NCI-H526 (cell line): ENCODE measurements at regions not wholly inside any gene's neighbourhood (a gene's known extent, or its start where the extent isn't known, plus 50 kb on each side); places are given as distances from the start of the nearest gene placed in this dataset.

Experiments
- DNase-seq, 2 experiments: peaks; one replicate each; lab custom pipeline; 2025; lab: John Stamatoyannopoulos, UW

DNA sequence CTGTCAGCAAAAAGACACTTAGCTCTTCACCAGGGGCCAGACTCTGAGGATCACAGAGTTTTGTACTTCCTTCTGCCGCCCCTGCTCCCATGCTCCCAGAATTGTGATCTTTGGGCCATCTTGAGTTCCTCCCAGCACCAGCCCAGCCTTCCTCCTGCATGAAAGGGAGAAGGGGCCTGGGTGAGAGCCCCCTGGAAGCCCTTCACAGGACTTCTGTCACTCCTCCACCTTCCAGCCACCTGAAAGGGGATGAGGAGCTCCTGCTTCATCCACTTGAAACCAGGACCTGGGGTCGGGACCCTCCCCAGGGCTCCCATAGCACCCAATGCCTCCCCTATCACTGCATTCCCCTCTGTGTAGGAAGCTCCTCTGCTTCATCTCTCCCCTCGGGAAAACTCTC, 174.2 kb downstream of the BUD13 start:
- no peak for DNase-seq

- no peak for DNase-seq
These were observed 174.8 kb downstream of the BUD13 start for GRCh38 chr11:116598036-116598435.

DNA sequence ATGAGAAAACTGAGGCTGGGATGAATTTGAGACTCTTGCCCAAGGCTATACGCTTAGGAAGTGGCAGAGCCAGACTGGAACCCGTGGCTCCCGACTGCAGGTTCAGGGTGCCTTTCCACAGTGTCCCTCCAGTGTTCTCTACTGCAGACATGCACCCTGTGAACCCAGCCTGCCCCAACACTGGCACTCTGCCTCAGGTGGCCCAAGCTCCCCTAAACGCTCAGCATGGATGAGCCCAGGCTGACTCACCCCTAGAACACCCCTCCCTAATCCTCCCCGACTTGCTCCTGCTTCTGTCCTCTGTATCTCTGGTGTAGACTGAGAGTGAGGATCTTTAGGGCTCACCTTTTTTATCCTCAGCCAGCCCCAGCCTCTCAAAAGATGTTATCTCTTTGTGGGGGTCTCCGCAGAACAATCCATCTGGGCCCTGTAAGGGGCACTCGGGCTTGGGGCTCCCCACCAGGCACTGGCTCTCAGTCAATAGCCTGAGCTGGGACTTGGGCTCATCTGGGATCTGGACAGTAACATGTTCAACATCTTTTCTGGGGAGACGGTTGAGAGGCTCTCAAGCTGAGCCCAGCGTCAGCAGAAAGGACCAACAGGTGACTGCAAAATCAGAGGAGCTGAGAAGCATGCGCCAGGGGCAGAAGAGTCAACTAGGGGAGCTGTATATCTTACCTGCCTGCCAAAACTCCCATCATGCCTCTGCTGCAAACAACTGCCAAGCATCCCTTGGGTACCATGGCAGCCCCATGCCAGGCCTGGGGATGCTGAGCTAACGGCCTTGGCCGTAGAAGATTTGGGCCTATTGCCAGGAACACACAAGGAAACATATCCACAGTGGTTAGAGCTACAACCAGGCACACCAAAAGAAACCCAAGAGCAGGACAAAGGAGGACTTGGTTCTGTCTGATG, 176.2 kb downstream of the BUD13 start:
- DNase-seq = no peak

DNA sequence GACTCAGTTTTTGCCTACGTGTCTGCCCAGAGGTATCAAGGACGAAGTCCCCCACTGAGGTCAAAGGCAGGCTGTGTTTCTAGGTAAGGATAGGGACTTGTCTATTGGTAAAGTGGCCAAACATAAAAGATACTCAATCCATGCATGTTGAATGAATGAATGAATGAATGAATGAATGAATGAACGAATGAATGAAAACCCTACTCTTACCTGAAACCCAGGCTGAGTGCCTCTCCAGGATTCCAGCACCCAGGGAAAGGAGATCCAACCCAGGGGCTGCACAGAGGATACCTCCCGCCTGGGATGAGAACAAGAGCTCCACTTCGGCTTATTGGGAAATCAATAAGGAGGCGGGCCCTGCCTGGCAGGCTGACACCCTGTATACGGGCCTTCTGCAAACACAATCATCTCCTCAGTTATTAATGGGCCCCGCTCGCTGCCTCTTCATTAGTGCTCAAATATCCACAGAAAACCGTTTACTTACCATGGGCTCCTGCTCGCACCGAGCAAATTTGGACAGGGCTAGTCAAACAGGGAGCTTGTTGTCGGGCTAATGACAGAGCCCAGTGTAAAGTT, 177.4 kb downstream of the BUD13 start:
- DNase-seq = no peak

GRCh38 chr11:116590844-116591570, 181.8 kb downstream of the BUD13 start:
- DNase-seq = no peak

DNA sequence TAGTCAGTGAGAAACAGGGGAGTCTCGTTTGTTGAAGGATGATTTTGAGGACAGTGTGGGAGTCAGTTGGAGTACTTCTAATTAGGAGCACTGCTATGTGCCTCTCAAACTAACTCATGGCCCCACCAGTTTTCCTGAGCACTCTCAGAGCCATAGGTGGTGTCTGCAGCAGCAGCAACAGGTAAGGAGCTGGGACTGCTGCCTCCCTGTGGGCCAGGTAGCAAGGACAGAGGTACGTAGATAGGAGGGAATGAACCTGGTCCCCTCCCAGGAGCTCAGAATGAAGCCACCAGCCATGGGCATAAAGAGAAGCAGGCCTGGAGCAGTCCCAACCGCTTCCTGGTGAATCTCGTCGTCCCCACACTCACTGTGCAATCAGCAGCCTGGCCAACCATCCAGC, 183.4 kb downstream of the BUD13 start:
- DNase-seq = no peak

GRCh38 chr11:116586392-116586791, 186.4 kb downstream of the BUD13 start:
- no peak for DNase-seq

- no peak for DNase-seq
These were observed 190.2 kb downstream of the BUD13 start for GRCh38 chr11:116582571-116582970.

DNA sequence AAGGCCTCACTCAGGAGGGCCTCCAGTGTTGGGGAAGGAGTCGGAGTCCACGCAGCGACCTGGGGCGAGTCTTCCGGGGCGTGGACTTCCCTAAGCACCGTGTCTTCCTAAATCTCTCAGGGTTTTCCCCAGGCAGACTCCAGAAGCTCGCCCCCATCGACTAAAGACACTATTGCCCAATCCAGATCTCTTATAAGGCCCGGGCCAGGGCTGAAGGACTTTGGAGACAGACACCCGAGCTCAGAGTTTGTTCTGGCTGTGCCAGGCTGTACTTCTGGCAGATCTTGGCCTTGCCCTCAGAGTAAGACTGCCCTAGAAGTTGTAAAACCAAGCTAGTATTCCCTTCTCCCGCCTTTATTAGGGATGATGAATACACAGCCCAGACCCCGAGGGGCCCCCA, 191.4 kb downstream of the BUD13 start:
- no peak for DNase-seq

- peak in 1 of 2 experiments; percentile 68 for DNase-seq
These were observed 192.0 kb downstream of the BUD13 start for GRCh38 chr11:116580799-116581198.

GRCh38 chr11:116579857-116580727, 192.7 kb downstream of the BUD13 start:
- peak in 1 of 2 experiments; percentile 59 for DNase-seq

- DNase-seq = no peak
These were observed 193.6 kb downstream of the BUD13 start for GRCh38 chr11:116579031-116579653.

DNA sequence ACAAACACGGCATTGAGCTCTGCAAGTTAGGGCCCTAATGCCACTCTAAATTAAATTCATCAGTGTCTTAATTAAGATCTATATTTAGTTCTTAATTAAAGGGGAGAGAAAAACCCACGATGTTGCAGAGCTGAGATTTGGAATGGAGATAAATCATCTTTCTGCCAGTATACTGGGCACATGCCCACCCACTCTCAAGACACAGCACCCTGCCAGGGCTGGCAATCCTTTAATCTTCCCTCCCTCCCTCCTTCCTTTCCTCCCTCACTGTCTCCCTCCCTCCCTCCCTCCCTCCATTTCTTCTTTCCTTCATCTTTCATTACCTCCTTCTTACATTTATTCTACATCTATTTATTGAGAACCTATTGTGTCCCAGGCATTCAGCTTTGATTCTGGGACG, 194.8 kb downstream of the BUD13 start:
- no peak for DNase-seq

- DNase-seq = no peak
These were observed 195.5 kb downstream of the BUD13 start for GRCh38 chr11:116577273-116577672.

- no peak for DNase-seq
These were observed 196.3 kb downstream of the BUD13 start for GRCh38 chr11:116576526-116576925.

DNA sequence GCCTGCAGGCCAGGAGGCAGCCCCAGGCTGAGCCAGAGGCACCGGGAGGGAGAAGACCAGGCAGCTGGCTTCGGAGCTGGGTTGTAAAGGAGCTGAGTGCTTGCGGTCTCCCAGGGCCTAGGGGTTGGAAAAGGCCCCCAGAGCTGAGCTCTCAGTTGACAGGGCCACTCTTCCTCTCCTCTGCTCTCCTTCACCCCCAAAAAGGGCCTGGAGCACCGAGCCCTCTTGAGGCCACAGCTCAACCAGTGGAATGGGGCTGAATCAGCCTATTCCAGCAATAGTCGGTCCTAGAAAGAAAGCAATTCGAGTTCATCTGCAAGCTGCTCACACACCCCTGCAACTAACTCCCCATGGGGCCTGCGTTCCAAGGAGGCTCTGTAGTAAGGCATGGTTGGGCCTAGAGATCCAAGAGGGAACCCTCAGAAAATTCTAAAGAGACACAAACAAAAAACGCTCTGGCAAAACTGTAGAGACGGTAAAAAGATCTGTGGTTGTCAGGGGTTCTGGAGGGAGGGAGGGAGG, 205.0 kb downstream of the BUD13 start:
- no peak for DNase-seq

DNA sequence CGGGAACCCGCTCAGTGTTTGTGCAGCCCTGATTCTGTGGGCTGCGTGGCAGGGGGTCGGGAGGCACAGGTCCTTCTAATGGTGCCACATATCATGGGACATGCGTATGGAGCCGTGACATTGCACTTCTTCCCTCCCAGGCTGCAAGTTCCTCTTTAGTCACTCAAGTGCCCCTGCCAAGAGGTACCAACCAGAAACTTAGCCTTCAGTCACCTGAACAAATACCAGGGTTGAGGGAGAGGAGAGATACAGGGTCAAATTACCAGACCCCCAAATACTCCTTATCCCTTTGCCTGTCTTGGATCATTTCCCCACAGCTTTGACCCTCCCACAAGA, 209.1 kb downstream of the BUD13 start:
- no peak for DNase-seq

GRCh38 chr11:116563028-116563711, 209.6 kb downstream of the BUD13 start:
- DNase-seq = no peak

DNA sequence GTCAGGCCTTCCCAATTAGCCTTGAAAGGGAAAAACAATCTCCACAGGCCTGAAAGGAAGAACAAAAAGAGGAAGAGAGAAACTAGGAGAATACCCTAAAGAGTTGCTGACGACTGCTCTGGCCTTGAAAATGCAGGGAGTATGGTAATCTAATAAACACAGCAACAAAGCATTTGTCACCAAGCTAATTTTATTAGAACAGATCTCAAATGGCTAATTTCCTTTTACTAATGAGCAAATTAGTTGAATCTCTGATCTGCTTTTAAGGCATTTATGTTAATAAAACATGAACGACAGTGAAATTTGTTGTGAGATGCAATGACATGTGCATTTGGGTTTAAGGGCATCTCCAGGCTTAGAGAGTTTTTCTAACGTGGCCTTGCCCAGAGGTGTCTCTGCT, 212.2 kb downstream of the BUD13 start:
- no peak for DNase-seq

- DNase-seq = no peak
These were observed 214.1 kb downstream of the BUD13 start for GRCh38 chr11:116558504-116559211.
